GM23248 (cell line): ENCODE measurements at regions not wholly inside any gene's neighbourhood (a gene's known extent, or its start where the extent isn't known, plus 50 kb on each side); places are given as distances from the start of the nearest gene placed in this dataset.

Source experiments
- EZH2 ChIP-seq: fragments of 200-600 bp; sonication (generic); IDR thresholded peaks from 2 replicates; pipeline ENCODE4 v1.6.1; 2018; ENCODE audit warnings: antibody characterized with exemption, mild to moderate bottlenecking; ENCODE audit not compliant: insufficient read depth, poor library complexity, severe bottlenecking
- EZH2phosphoT487 ChIP-seq: fragments of 200-600 bp; sonication (generic); IDR thresholded peaks from 2 replicates; pipeline ENCODE4 v1.6.1; 2018; ENCODE audit warnings: antibody characterized with exemption, moderate library complexity, mild to moderate bottlenecking, low read depth; ENCODE audit not compliant: insufficient read depth

GRCh38 chr22:27107386-27107785 lies 450.0 kb downstream of the MIAT start:
- TF ChIP-seq EZH2 (no peak), EZH2phosphoT487 (no peak)
